Muscle of leg (tissue), 3 donors: ENCODE measurements at regions not wholly inside any gene's neighbourhood (a gene's known extent, or its start where the extent isn't known, plus 50 kb on each side); places are given as distances from the start of the nearest gene placed in this dataset.
"Not testable (repeated sequence)": the region's sequence is repeated elsewhere in the genome, so short reads cannot be mapped to it uniquely, and the experiment has no call there.

Source experiments
- DNase-seq: peaks from one replicate; pipeline ENCODE4 v3.0.0; 2013
- H3K27ac ChIP-seq: one replicate; pipeline ENCODE4 v1.5.1; 2013; ENCODE audit warnings: mild to moderate bottlenecking, low read length, control low read depth
- H3K27me3 ChIP-seq: one replicate; pipeline ENCODE4 v1.6.1; 2013; ENCODE audit warnings: low read length; ENCODE audit not compliant: control insufficient read depth, insufficient read depth
- H3K36me3 ChIP-seq: one replicate; pipeline ENCODE4 v1.6.1; 2013; ENCODE audit warnings: low read length; ENCODE audit not compliant: control insufficient read depth, insufficient read depth
- H3K4me1 ChIP-seq: one replicate; pipeline ENCODE4 v1.6.1; 2013; ENCODE audit warnings: low read length; ENCODE audit not compliant: control insufficient read depth, insufficient read depth
- H3K4me3 ChIP-seq: one replicate; pipeline ENCODE4 v1.5.1; 2013; ENCODE audit warnings: low read length, control low read depth
- H3K9me3 ChIP-seq: replicated peaks from 2 replicates; pipeline ENCODE4 v1.6.1; 2013; ENCODE audit warnings: low read depth, low read length; ENCODE audit not compliant: control insufficient read depth
- WGBS: methylation state at CpG from one replicate; pipeline ENCODE4 v1.1.5; 2013; ENCODE audit warnings: missing lambda C conversion rate; ENCODE audit not compliant: insufficient coverage; 5-methylcytosine and 5-hydroxymethylcytosine counted together

DNA sequence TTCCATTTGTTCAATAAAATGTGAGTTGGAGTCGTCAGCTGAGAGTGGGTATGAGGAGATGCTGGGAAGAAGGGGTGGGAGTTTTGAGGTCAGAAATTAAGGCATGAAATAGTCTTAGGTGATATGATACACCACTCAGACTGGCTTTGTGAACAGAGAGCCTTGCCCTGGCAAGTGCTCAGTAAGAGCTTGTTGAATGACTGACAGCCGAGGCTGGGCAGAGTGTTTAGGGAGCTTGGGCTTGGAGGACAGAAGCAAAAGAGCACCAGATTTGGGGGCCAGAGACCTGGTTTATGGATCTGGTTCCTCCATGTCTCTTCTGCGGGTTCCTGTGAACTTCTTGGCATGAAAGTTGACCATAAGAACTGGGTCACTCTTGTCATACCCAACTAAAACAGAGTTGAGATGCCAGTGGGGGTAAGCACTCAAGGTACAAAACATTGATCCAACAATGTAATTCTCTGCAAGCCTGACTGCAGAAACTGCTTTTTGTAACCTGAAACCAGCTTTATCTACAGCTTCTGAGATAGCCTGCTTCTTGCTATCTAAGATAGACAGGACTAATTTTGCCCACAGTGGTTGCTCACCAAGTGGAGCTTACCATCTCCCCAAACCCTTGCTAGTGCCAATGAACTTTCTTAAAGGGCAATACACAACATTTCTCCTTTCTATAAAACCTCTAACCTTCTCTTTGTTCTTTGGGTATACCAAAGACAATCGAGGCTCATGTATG lies 126.4 kb downstream of the TENT5C start:
- no peak overlapping the region for H3K4me3 ChIP-seq
- no peak for DNase-seq
- no peaks in the 10 kb centered on the region for H3K9me3 ChIP-seq
- no peaks in the 10 kb centered on the region for H3K27me3 ChIP-seq
- H3K27ac ChIP-seq = no peak overlapping the region
- no peaks in the 10 kb centered on the region for H3K36me3 ChIP-seq
- H3K4me1 ChIP-seq = no peaks in the 10 kb centered on the region
- 87% methylated on average over 2 of the region's 4 CpGs for WGBS

DNA sequence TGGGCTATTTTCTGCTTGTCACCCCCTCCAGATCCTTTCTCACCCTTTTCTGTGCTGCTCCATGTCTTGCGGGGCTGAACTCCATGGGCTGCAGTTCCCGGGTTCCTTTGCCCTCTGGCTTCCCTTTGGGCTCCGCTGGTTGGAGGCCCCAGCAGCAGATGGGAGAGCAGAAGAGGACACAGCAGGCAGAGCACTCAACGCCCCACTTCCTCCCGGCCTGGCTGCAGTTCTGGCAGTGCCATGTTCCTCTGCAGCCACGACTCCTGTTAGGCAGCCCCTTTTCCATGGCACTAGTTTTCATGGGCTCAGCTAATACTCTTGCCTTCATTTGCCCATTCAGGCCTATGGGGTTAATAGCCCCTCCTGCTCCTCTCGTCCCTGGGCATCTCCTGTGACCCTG lies 127.1 kb downstream of the TENT5C start:
- no peaks in the 10 kb centered on the region for H3K9me3 ChIP-seq
- WGBS = 86% methylated on average over 7 of the region's 7 CpGs
- no peaks in the 10 kb centered on the region for H3K36me3 ChIP-seq
- no peaks in the 10 kb centered on the region for H3K4me1 ChIP-seq
- H3K27me3 ChIP-seq = no peaks in the 10 kb centered on the region
- H3K4me3 ChIP-seq = no peak overlapping the region
- no peak for DNase-seq
- H3K27ac ChIP-seq = no peak overlapping the region

DNA sequence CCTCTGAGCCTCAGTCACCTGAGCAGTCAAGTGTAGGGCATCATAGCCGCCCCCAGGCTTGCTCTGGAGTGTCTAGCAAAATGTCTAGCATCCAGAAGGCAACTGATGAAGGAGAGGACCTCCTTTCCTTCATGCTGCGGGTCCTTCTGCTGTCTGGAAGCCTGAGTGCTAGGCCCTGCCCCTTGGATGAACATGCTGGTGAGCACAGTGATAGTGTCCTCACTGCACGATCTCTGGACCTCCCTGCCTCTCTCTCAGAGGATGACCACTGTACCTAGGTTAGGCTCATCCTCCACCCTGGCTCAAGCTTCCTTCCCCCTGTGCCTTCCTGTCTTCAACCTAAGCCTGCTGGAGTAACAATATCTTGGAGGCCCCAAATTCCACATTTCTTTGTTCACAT lies 128.6 kb downstream of the TENT5C start:
- WGBS = 61% methylated on average over 3 of the region's 3 CpGs
- Histone ChIP-seq H3K9me3 (no peaks in the 10 kb centered on the region), H3K27me3 (no peaks in the 10 kb centered on the region), H3K4me3 (no peak overlapping the region), H3K36me3 (no peaks in the 10 kb centered on the region), H3K4me1 (no peaks in the 10 kb centered on the region), H3K27ac (no peak overlapping the region)
- no peak for DNase-seq

DNA sequence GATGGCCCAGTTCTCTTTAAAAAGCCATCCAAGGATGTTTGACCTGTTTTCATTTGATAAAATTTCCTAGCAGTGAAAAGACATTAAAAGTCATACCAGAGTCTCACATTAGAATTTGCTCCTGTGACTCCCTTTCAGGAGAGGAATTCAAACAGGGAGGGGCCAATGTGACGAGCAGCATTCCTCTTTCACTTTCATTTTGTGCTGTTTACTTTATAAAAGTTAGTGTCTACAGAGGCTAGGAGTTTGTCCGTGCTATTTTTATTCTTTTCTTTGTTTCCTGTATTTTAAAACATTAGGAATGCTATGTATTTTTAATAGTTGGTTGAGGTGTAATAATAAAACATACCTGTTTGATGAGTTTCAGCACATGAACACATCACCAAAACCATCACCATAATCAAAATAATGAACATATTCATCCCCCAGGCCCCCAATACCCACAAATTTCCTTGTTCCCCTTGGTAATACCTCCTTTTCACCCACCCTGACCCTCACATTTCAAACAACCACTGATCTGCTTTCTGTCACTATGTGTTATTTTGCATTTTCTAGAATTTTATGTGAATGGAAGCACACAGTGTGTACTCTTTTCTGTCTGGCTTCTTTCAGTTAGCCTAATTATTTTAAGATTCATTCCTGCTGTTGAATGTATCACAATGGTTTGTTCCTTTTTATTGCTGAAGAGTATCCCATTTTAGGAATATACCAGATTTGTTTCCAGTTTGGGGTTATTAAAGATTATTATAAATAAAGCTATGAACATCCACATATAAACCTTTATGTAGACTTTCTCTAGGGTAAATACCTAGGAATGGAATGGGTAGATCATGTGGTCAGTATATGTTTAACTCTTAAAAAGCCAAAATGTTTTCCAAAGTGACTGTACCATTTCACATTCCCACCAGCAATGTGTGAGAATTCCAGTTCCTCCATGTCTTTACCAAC lies 129.5 kb downstream of the TENT5C start:
- Histone ChIP-seq H3K36me3 (no peaks in the 10 kb centered on the region), H3K4me3 (peak overlapping the region; percentile 7), H3K9me3 (no peaks in the 10 kb centered on the region), H3K4me1 (peaks cover 2% of the 10 kb centered on the region), H3K27ac (peak overlapping the region; percentile 43), H3K27me3 (no peaks in the 10 kb centered on the region)
- peak; percentile 75 for DNase-seq
- no CpG with 5 or more reads among the region's 2 CpGs for WGBS

DNA sequence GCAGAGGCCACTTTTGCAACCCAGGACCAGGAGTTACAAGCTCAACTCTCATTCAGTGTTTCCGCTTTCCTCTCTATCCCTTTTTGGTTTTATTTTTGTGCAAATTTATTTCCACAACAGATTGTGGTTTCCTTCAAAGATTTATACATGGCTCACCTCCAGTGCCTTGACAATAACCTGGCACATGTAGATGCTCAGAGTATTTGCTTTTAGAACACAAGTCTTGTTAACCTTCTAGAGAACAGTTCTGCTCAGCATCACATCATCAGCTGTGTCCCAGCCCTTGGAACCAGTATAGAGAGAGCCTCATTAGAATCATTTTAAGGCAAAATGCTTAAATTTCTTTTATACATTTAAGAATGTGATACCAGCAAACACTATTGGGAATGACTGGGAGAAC lies 133.7 kb downstream of the TENT5C start:
- no peaks in the 10 kb centered on the region for H3K36me3 ChIP-seq
- H3K27ac ChIP-seq = no peak overlapping the region
- peaks cover 3% of the 10 kb centered on the region for H3K4me1 ChIP-seq
- H3K4me3 ChIP-seq = no peak overlapping the region
- H3K9me3 ChIP-seq = no peaks in the 10 kb centered on the region
- no peaks in the 10 kb centered on the region for H3K27me3 ChIP-seq
- WGBS = 100% methylated on average over 1 of the region's 1 CpG
- DNase-seq = no peak

DNA sequence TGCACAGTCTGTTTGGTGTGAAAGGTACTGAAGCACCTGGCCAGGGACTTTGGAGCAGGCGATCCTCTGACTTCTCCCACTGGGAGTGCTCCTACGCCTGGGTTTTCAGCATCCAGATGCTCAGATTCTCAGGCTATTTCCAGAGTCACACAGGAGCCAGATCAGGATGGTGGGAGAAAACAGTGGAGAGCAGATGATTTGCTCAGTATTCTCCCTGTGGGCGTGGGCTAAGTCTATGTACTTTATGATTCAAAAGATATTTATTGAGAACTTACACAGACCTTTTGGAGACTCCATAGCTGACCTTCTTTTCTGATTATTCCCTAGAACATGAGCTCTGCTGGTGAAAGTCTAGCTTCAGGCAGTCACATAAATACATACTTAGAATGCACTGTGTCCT lies 134.6 kb downstream of the TENT5C start:
- no peaks in the 10 kb centered on the region for H3K9me3 ChIP-seq
- 20% methylated on average over 1 of the region's 3 CpGs for WGBS
- no peaks in the 10 kb centered on the region for H3K36me3 ChIP-seq
- no peak overlapping the region for H3K27ac ChIP-seq
- H3K27me3 ChIP-seq = no peaks in the 10 kb centered on the region
- peaks cover 3% of the 10 kb centered on the region for H3K4me1 ChIP-seq
- no peak overlapping the region for H3K4me3 ChIP-seq
- DNase-seq = no peak

DNA sequence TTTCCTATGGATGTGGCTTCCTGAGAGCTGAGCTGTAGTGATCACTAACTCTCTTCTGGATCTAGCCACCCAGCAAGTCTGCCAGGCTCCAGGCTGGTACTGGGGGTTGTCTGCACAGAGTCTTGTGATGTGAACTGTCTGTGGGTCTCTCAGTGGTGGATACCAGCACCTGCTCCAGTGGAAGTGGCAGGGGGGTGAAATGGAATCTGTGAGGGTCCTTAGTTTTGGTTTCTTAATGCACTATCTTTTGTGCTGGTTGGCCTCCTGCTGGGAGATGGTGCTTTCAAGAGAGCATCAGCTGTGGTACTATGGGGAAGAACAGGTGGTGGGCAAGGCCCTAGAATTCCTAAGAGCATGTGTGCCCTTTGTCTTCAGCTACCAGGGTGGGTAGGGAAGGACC lies 140.7 kb downstream of the TENT5C start:
- H3K4me3 ChIP-seq, DNase-seq, H3K9me3 ChIP-seq, H3K27ac ChIP-seq, H3K4me1 ChIP-seq, H3K27me3 ChIP-seq, H3K36me3 ChIP-seq: not testable (repeated sequence)

DNA sequence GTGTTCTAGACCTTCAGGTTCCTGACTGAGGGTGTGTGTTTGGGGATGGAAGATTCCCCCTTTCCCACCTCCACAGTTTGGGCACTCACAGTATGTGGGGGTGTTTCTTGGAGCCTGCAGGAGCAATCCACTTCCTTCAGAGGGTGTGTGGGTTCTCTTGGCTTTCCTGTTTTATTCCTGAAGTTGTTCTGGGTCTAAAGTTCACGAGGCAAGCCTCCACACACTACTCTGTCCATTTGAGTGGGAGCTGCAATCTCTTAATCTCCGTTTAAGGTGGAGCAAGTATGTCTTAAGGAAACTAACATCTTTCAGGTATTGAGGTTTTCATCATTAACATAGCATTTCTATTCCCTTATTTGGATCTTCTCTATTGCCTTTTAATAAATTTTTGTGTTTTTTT lies 141.8 kb downstream of the TENT5C start:
- Histone ChIP-seq H3K4me1 (no peaks in the 10 kb centered on the region), H3K36me3 (no peaks in the 10 kb centered on the region), H3K27me3 (no peaks in the 10 kb centered on the region), H3K9me3 (peaks cover 7% of the 10 kb centered on the region), H3K27ac (no peak overlapping the region), H3K4me3 (no peak overlapping the region)
- DNase-seq = no peak
- WGBS = no CpG with 5 or more reads among the region's 2 CpGs

DNA sequence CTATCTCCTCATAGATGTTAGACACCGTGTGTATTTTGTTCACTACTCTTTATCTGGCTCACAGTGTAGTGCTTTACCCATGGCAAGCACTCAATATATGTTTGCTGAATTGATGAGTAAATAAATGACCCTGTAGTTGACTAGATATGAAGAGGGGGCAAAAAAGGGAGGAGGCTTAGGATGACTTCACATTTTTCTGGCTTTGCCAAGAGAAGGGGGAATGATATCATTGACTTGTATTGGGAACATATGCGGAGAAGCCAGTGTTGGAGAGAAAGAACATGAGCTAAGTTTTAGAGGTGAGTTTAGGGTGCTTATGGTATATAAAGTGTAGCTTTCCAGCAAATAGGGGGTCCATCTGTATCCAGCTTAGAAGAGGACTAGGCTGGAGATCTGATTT lies 145.5 kb downstream of the TENT5C start:
- DNase-seq = peak; percentile 39
- Histone ChIP-seq H3K9me3 (peaks cover 7% of the 10 kb centered on the region), H3K4me1 (peaks cover 3% of the 10 kb centered on the region), H3K27me3 (peaks cover 4% of the 10 kb centered on the region), H3K36me3 (no peaks in the 10 kb centered on the region), H3K4me3 (no peak overlapping the region), H3K27ac (no peak overlapping the region)
- 100% methylated on average over 1 of the region's 2 CpGs for WGBS

DNA sequence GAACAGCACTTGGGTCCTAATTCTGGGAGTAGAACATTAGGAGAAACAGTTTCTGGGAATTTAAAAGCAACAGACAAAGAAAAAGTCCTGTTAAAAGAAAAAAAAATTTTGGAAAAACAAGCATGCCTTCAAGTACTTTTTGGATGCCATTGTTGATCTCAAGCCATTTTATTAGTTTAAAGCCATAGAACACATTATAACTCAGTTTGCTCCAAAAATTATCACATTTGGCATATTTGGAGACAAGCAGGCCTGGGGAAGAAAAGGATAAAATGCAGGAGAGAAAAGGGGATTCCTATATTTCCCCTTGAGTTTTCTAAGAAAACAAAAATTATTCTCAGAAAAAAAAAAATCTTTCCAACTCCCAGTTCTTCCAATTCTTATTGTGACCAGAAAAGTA lies 146.8 kb downstream of the TENT5C start:
- H3K4me1 ChIP-seq = peaks cover 3% of the 10 kb centered on the region
- H3K4me3 ChIP-seq = no peak overlapping the region
- H3K9me3 ChIP-seq = no peaks in the 10 kb centered on the region
- H3K27me3 ChIP-seq = peaks cover 4% of the 10 kb centered on the region
- no peak overlapping the region for H3K27ac ChIP-seq
- H3K36me3 ChIP-seq = no peaks in the 10 kb centered on the region
- DNase-seq = peak; percentile 61
